Stimulated activated CD4-positive, alpha-beta T cell treated with anti-CD3 and anti-CD28 coated beads, Interleukin-15, amount 100 ng/mL, for 1 hour (primary cell): ENCODE measurements at regions not wholly inside any gene's neighbourhood (a gene's known extent, or its start where the extent isn't known, plus 50 kb on each side); places are given as distances from the start of the nearest gene placed in this dataset.

Source experiments
- DNase-seq, 2 donors: peaks; one replicate each; pipeline ENCODE4 v3.0.0-alpha.2; 2020; ENCODE audit warnings: low read depth in 1 of 2, low spot score in 1 of 2

DNA sequence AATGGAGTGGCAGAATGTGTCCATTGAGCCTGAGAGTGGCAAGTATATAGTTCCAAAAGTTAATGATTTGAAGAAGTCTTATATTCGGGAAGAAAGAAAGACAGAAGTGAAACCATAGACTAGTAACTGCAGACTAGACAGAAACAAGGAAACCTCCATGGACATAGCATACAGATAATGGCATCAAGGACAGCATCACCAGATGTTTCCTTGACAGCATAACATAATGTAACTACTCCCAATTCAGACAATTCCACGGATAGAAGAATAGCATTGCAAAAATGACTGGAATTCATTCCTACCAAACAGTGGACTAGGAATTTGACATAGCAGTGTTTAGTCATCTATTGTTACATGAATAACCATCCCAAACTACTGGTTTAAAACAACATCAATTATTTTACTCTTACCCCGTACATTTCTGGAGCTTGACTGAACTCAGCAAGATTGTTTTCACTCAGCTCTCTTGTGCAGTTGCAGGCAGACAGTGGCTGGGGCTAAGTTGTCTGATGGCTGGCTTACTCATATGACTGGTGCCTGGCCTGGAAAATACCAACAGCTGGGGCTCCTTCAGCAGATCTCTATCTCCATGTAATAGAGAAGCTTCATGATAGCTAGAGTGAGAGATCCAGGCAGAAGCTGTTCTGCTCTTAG lies 109.7 kb upstream of the GADL1 start:
- DNase-seq: no peak

DNA sequence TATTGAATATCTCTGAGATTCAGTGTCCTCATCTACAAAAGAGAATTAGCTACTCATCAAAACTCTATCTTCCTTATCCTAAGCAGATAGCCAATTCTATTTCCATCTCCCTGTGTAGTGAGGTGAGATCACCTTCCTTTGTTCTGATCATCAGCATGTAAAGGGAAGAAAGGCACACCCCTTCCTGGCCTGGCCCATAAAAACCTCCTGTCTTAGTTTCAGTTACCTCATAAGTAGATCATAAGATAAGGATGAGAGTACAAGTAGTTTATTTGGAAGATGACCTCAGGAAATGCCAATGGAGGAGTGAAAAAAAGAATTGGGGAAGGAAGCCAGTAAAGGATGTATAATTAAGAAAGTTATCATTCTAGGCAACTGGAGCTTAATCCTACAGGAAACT lies 114.5 kb upstream of the GADL1 start:
- DNase-seq: no peak

DNA sequence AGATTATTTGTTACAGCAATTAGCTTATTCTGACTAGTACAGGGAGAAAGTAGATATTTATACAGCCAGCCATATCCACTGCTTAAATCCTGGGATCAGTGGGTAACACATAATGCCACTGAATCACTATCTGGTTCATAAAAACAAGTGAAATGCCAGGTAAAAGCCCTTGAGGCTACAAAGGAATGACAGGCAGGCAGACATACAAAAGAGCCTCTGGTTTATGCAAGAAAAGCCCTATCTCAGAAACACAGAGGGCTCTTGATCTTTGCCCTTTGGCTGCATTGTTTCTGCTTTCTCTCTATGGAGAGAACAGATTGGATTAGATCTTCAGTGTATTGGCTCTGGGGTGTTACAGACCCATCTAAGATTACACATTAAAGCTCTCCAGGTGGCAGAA lies 115.4 kb upstream of the GADL1 start:
- DNase-seq: no peak

DNA sequence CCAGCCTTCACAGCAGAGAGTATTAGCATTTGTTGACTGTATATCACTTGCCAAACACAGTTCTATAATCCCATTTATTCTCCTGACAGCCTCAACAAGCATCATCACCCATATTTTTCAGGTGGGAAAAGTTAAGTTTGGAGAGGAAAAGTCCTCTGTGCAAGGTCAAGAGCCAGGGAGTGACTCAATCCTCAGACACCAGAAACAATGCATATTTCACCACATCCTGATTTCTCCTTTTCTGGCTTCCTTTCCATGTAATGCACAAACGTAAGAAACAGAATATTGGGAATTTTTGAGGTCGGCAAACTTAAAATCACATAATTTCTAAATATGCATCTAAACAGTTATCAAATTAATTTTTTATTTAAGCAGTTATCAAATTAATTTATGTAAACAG lies 116.0 kb upstream of the GADL1 start:
- DNase-seq: no peak

DNA sequence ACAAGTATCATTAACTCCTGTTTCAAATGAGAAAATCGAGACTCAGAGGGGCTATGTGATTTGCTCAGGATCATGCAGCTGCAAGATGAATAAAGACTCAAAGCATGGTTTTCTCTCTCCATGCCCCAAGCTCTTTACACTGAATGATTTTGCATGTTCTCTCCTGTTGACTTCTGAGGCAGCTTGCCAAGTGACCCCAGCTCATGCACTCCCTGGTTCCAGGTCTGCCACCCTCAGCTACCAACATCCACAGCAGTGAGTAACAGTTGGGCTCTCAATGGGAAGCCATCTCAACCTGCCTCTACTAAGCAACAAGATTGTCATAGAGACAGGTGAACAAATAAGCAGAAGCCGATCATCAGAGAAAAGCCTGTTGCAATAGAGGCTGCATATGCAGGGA lies 116.9 kb upstream of the GADL1 start:
- no peak for DNase-seq

DNA sequence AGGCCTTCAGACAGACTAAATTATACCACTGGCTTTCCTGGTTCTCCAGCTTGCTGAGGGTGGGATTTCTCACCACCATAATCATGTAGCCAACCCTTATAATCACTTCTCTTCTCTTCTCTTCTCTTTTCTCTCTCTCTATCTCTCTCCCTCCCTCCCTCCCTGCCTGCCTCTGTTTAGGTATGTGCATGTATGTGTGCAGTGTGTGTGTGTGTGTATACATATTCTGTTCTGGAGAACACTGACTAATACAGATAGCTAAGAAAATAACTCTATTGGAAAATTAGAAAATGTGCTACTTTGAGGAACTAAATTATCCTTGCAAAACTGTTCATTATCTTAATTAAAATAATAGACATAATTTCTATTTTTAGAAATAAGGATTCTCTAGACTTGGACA lies 118.6 kb upstream of the GADL1 start:
- DNase-seq: no peak

DNA sequence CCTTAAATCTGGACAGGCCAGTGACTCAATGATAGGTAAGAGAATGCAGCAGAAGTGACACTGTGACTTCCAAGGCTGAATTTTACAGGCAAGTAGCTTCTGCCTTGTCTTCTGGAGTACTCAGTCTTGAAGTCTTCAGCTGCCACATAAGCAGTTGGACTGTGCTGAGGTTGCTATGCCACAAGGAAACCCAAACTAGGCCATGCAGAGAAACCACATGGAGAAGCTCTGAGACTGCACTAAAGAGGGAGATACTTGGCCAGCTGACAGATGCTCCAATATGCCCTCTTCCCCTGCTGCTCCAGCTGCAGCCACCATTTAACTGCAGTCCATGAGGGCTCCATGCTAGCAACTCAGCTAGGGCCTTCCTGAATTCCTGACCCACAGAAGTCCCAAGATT lies 119.4 kb upstream of the GADL1 start:
- no peak for DNase-seq

DNA sequence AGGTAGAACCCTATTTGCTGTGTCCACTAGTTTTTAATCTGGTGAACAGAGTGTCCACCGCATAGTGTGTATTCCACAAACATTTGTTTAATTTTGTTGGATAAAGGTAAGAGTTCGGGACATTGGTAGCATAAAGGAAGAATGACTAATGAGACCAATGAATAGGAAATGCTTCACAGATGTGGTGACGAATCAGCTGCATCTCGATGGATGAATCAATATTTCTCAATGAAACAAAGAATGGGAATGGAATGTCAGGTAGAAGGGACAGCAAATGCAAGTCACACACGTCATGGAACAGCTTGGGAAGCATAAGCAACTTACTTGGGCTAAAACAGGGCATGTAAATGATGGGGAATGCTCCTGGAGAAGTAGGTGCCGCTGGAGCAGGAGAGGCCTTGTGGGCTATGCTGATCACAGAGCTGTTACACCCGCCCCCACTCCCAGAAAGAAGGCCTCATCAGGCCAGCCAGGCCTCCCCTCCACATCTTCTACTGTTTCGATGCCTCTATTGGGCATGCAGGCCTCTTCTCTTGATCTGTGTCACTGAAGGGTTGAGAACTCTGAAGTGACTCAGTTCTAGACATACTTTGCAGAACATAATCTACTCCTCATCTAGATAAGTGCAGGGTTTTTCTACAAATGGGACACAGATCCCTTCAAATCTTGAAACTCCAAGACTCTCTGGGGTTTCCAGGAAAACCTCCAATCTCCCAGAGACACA lies 120.0 kb upstream of the GADL1 start:
- no peak for DNase-seq

DNA sequence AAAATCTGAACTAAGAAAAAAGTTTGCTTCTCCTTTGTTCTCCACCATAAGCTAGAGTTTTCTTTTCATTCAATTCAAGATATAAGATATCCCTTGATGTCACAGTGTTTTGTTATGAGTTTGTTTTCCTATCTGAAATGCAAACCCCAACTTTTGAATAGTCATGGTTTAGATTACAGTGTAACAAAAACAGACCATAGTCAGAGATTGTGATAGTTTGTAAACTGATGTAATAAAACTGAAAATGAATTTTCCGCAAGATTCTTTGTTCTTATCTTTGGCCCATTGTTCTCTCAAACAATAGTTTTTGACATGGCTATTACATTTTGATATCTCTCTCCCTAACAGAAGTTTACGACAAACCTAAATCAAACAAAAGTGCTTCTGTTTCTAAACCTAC lies 121.7 kb upstream of the GADL1 start:
- DNase-seq: no peak

DNA sequence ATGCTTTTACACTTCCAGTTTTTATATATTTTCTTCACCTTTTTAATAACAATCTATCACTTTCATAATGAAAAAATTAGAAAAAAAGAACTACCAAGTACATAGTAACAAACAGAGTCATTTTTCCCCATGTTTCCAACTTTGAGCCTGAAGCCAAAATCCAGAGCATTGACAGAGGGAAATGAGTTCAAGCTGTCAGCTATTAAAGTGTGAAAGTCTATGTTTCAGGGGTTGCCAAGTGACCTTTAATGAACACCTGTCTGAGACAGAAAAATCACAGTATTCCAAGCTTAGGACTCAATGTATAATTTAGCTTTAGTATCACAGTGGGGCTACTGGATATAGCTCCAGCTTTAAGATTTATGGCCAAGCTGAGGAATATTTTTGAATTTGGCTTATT lies 128.3 kb upstream of the GADL1 start:
- no peak for DNase-seq

DNA sequence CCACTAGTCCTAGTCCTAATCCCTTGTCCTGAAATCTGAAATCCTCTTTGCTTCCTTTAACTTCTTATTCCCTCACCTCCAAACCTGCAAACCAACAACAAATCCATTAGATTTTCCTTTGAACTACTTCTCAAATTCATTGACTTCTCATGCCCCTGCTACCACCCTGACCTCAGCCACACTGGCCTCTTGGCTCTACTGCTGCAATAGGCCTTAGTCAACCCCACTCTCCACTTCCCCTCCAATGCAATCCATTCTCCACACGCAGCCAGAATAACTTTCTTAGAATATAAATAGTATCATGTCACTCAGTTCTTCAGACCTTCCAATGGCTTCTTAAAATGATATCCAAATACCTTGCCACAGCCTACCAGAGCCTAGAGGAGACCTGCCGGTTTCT lies 131.1 kb upstream of the GADL1 start:
- no peak for DNase-seq

DNA sequence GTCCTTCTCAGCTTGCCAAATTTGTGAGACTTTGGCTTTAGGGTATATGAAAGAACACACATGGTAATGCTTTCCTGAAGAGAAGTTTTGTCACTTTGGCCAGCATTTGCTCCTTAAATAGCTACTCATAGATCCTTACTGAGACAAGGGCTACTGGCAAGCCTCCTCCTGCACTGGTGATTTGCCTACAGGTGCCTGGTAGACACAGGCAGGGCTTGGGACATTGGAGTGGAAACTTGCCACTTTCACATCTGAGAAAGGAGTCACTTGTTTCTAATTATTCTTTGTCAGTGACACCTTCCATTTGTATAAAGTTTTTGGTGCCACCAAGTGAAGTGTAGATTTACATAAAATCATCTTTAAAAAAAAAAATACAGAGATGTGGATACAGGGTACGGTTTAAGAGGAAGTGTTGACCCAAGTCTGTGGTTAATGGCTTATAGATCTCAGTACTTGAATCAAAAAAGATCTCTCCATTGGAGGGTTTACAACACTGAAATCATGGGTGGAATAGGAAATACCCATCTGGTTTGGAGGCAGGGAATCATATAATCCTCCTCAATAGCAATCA lies 132.8 kb upstream of the GADL1 start:
- DNase-seq: no peak

DNA sequence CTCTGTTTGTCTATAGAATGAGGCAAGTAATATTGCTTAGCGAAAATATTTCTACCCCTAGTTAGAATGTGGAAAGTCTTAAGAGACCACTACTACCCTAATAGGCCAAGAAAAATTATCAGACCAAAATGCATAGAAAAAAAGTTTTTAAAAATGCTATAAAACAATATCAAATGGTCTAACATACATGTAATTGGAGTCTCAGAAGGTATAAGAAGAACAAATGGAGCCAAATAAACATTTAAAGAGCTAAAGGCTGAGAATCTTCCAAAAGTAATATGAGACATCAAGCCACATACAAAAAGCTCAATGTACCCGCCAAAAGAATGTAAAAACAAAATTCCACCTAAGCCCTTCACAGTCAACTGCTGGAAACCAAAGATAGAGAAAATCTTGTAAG lies 133.5 kb upstream of the GADL1 start:
- no peak for DNase-seq

DNA sequence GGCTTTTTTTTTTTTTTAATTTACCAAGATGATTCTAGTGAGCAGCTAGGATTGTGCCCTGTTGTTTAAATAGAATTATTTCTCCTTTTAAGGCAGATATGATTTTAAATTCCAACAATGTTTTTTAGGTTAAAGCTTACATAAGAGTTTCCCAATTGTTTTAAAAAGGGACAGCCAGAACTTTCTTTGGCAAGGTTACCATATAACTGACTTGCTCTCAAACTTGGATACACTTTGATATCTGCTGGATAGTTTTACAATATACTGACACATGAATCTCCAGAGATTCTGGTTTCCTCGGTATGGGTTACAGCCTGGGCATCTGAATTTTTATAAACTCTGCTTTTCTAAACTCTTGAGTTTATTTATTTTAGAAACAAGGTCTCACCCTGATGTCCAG lies 134.3 kb upstream of the GADL1 start:
- no peak for DNase-seq

DNA sequence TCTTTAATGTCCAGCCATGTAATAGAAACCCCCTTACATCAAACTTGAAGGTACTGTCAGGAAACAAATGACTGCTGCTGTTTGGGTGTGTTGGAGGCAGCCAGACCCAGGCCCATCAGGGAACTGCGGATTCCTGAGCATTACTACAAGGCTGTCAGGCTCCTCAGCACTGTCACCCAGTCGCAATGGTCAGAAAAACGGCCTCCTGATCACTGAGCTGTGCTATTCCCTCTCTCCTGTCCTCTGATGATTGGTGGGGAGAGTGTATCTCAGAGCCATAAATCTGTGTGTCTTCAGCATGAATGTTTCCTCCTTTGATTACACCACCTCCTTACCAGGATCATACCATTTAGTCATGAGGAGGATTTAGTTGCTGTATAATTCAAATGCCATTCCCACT lies 135.2 kb upstream of the GADL1 start:
- no peak for DNase-seq

DNA sequence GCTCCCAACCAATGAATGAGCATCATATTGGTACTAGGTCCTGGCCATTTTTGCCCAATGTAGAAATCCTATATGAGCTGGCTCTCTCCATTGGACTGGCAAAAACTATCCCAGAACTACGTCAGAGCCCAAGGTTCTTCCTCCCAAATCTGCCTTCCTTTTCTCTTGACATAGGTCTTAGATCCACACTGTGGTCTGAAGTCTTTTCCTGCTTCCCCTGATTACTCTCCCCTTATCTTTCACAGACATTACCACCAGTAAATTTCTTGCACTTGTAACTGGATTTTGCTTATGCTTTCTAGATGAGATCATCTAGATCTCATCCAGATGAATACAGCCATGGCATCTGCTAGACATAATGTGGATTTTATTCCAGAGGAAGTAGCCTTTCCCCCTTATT lies 141.2 kb upstream of the GADL1 start:
- DNase-seq: no peak

DNA sequence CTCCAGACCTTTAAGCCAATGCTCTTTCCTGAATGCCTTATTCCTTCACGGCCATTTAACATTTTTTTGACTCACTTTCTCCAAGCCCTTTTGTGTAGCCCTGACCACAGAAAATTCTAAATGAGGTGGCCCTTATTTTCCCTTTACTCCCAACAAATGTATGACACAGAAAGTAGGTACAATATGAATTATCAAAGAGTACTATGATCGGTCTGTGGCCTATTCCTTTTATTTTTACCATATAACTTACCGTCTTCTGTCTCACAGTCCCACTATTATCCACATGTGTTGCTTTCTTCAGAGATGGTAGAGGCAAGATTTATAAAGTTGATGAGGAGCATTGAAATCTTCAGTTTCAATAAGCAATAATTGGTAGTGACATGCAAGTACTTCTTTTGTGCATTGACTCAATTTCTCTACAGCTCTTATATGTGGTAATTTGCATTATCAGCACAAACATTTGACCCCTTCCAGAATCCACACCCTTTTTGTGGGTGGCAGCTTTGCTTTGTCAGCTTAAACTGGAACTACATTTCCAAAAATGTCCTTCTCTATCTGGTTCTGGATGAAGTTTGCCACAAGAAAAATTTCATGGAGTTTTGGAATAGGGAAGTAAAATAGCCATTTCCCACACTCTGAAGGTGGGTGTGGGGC lies 143.8 kb upstream of the GADL1 start:
- DNase-seq: no peak

DNA sequence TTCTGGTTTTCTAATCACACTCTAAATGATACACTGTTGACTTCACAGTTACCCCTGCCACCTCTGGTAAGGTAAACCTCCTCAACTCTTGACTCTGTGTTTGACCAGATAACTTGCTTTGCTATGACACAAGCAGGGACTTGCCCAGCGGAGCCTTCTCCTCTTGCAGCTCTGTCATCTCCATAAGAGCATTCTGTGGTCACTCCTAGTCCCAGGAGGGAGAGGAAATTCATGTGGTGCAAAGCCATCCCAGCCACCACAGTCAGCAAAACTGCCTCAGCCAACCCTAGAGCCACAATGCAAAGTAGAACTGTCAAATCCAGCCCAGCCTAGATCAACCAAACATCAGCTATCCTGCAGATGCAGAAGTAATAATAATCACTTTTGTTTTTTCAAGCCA lies 144.7 kb upstream of the GADL1 start:
- DNase-seq: no peak

DNA sequence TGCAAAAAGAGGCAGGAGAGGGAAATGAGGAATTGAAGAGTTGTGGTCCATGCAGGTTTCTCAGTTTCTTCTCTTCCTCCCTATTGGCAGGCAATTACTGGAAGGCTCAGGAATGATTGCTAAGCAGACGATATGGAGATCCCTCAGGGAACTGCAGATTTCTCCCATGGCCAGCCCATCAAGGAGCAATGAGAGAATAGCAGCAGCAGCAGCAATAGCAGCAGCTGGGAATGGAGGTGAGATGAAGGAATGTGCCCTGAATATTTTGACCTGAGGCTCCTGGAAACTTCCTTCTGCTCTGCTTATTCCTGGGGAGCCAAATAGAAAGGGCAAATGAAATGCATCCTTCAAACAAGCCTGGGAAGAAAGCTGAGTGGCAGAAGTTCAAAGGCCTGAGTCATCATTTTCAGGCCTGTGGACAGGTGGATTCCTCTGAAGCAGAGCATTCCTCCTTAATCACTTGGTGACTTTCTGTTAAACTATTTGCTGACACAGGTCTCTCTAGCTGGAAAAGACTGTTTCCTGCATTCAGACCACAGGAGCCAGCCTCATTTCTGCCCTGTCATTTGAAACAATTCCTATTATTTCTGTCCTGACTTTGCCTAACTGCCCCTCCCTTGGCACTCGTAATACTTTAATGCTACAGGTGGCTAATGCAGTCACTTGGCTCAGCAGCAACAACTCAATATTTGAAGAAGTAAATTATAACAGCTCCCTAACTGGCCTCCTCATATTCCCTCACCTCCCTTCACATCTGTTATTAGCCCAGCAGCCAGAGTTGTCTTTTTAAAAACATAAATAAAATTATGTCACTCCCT lies 146.9 kb upstream of the GADL1 start:
- DNase-seq: no peak

DNA sequence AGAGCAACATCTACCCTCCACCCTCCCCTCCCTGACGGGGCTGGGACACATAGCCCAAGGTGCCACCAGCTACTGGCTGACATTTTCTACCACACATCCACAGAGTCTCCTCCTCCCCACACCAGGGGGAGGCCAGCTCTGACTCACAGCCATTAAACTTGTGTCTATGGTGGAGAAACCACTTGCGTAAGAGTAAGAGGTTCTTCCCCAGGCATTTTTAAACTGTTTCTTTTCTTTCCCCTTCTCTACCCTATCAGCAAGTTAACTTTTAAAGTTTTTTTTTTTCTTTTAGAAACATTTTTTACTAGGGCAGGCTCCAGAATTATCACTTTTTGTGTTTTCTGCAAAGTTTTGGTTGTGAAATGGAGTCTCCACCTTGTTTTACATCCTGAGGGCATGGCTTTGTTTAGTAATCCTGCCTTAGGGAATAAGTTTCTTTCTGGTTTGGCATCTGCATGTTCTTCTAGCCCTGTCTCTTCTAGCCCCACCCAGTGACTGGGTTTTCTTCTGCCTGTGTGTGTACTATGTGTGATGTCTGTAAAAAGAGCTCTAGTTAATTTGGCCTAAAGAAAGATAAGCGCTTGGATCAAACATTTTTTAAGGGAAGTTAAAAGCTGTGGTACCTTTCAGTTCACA lies 148.8 kb upstream of the GADL1 start:
- DNase-seq: no peak

DNA sequence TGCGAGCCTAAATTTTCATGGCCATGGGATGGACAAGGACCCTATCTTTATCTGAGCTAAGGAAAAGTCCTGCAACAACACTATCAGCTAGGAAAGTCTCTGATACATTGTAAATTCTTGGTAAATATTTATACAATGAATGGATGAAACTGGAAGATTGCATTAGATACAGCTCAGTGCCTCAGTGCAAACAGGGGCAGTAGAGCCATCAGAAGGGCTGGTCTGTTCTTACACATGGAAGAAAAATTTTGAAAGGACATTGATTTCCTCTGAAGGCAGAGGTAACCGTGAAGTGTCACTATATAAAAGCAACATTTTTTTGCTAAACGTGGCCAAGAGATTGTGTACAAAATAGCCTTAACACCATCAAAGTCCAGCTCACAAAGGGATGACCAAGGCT lies 153.2 kb upstream of the GADL1 start:
- DNase-seq: no peak
